NCI-H1694 treated with DMSO at 0.1 percent for 48 hours (cell line): ENCODE measurements at regions not wholly inside any gene's neighbourhood (a gene's known extent, or its start where the extent isn't known, plus 50 kb on each side); places are given as distances from the start of the nearest gene placed in this dataset.
"Not testable (repeated sequence)": the region's sequence is repeated elsewhere in the genome, so short reads cannot be mapped to it uniquely, and the experiment has no call there.

Source experiments
- DNase-seq: peaks from one replicate; lab custom pipeline; 2025; lab: John Stamatoyannopoulos, UW

- no peak for DNase-seq
These were observed 109.5 kb upstream of the CENPE start for GRCh38 chr4:103307453-103308247.

- DNase-seq = no peak
These were observed 108.8 kb upstream of the CENPE start for GRCh38 chr4:103306870-103307375.

GRCh38 chr4:103305355-103305754 is 107.2 kb upstream of the CENPE start:
- no peak for DNase-seq

- DNase-seq = no peak
These were observed 104.9 kb upstream of the CENPE start for GRCh38 chr4:103303011-103303410.

GRCh38 chr4:103292959-103293358 is 94.8 kb upstream of the CENPE start:
- DNase-seq = no peak

GRCh38 chr4:103292373-103292772 is 94.2 kb upstream of the CENPE start:
- no peak for DNase-seq

- no peak for DNase-seq
These were observed 91.0 kb upstream of the CENPE start for GRCh38 chr4:103289186-103289585.

- no peak for DNase-seq
These were observed 74.0 kb upstream of the CENPE start for GRCh38 chr4:103272174-103272573.

GRCh38 chr4:103268746-103269145 is 70.6 kb upstream of the CENPE start:
- no peak for DNase-seq

- no peak for DNase-seq
These were observed 66.8 kb upstream of the CENPE start for GRCh38 chr4:103264905-103265304.

- DNase-seq = not testable (repeated sequence)
These were observed 57.9 kb upstream of the CENPE start for GRCh38 chr4:103256068-103256467.
